HPDE6-E6E7 (cell line): ENCODE measurements at regions not wholly inside any gene's neighbourhood (a gene's known extent, or its start where the extent isn't known, plus 50 kb on each side); places are given as distances from the start of the nearest gene placed in this dataset.
A peak's percentile ranks its signal among the peaks of the same experiment; 100 is the strongest.
"Not testable (repeated sequence)": the region's sequence is repeated elsewhere in the genome, so short reads cannot be mapped to it uniquely, and the experiment has no call there.

ENCODE experiments used
- DNase-seq: peaks from one replicate; pipeline ENCODE4 v3.0.0; 2011; ENCODE audit warnings: missing footprints; ENCODE audit errors: extremely low spot score

DNA sequence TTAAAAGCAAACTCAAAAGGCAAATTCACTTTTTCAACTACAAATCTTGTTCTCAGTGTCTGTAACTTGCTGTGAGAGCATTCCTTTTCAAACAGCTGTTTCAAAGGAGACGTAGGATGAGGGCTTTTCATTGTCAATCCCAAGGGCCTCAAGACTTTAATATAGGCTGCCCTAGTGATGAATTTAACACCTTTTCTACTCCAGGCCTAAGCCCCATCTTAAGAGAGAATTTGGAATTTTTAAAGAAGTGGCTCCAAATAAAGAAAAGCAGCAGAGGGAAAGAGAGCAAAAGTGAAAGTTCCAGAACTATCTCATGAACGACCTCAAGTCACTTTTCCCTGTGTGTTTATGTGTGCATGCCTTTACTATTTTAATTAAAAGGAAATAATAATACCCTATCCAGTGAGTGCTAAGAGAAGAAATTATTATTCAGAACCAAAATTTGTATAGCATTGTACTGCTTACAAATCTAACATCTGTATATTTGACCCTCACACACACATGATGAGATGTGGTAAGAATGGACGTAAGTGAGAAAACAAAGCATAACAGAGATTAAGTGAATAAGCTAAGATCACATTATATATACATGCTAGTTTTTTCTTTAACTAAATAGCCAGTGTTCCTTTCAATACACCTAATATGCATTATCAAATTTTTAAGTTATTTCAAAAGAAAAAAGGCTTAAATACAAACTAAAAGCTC, 196.4 kb downstream of the VGLL3 start:
- DNase-seq: no peak

DNA sequence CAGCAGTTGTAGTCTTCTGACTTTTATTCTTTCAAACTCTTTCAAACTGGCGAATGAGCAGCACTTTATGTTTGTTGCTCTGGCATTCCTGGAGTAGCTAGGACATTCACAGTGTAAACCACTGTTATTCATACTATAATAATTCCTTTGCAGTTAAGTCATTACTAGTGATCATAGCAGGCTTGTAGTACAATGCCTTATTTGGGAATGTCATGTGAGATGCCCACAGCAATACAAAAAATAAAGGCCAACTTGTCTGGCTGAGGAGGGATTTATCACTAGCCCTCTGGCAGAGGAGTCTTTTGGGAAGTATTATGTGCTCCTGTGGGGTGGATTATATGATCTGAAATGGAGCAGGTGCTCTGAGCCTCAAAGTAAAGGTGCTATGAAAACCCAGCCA, 197.2 kb downstream of the VGLL3 start:
- peak; percentile 39 for DNase-seq

DNA sequence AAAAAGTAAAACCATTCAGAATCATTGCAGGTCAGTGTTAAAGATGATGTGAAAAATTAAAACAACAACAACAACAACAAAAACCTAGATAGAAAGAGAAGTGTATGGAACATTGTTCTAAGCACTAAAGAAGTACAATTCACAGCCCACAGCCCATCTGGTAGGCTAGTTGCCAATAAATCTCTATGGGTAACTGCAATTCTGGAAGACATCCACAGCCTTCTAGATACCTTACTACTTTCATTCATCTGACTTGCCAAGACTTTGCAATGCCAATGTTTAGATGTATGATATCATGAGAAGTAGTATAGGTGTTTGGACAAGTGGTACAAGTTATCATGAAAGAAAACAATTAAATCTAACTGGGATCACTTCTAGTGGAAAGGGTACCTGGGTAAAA, 198.6 kb downstream of the VGLL3 start:
- no peak for DNase-seq

DNA sequence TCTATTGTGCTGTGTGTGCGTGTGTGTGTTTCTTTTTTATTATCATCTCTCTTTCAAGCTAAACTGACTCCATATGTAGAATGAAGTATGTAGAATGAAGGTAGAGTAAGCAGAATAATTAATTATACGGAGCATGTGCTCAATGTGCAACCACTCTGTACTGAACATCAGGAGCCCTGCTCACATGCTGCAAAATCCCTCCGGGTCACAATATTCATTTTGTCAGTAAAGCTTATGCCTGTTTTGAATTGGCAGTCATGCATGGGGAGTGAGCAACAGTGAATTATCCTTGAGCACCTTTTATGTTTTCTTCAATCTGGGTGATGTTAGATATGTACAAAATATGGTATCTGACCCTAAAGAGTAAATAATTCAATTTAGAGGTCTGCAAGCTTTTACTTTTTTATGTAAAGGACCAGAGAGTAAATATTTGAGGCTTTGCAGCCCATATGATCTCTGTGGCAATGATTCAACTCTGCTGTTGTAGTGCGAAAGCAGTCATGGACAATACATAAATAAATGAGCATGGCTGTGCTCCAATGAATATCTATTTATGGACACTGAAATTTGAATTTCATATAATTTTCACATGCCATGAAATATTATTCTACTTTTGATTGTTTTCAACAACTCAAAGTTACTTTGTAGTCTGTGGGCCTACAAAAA, 199.9 kb downstream of the VGLL3 start:
- DNase-seq: no peak

DNA sequence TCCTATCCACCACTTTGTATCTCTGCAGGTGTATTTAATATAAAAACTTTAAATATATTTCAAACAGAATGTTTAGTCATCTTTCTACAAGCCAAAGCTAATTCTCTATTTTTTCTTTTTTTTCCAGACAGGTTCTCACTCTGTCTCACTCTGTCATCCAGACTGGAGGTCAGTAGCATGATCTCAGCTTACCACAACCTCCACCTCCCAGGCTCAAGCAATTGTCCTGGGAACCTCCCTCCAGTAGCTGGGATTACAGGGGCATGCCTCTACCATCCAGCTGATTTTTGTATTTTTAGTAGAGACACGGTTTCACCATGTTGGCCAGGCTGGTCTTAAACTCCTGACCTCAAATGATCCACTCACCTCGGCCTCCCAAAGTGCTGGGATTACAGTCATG, 202.6 kb downstream of the VGLL3 start:
- no peak for DNase-seq

DNA sequence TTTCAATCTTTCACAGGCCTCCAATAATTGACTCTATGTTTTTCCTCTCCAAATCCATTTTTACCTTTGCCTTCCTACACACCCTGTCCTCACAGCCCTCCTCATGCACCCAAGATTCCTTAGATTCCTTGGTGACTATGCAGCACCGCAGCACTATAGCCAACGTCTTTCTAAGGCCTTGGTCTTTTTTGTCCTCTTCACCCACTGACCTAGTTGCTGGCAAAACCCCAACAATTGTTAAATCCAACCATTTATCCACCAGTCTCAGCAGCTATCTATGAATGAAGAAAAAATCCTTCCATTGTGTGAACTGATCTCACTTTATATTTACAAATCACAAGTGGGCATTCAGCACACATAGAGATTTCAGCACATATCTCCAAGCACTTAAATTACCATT, 203.9 kb downstream of the VGLL3 start:
- no peak for DNase-seq

DNA sequence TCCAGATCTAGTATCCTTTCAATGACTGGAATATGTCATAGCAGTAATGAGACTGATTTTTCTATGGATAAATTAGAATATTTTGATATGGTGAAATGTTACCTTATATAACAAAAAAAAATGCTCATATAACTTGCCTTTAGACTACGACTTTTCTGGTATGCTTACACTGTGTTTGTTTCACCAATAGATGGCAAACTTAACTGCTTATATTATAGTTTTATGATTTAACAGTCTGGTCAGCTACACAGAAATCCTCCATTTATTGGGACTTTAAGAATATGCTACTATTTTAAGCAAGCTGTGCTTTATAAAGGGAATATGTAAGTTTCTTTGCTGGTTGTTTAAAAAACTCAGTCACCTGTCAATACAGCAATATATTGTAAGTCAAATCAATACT, 205.6 kb downstream of the VGLL3 start:
- DNase-seq: peak; percentile 6

DNA sequence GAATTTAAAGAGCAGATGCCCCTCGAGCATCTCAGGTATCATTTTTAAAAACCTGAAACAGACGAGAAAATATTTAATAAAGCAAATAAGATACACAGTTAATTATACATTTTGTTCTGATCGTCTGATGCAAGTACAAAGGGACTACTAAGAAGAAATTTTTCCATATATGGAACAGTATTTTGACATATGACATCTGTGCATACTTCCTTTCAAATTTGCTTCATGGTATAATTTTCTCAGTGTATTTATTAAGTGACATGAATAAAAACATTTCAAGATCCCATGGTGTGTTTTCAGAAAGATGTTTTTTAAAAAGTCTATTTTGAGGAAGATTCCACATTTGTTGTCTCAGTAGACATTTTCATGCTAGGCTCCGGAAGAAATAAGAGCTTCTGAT, 208.1 kb downstream of the VGLL3 start:
- no peak for DNase-seq

DNA sequence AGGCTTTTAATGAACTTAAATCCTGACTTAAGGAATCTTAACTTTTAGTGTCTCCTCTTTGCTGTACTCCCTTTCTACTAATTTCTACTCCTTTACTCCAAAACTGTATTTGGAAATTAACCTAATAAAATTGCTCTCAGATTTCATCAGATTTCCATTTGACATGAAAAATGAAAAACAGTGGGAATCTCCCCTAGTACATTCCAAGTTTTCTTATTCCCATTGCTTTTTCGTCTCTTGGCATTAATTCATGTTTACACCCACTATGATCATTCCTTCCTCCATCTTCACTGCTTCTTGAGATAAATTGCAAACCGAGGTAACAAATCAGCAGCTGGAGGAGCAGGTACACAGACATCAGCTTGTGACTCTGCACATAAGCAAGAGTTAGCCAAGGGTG, 208.7 kb downstream of the VGLL3 start:
- no peak for DNase-seq

DNA sequence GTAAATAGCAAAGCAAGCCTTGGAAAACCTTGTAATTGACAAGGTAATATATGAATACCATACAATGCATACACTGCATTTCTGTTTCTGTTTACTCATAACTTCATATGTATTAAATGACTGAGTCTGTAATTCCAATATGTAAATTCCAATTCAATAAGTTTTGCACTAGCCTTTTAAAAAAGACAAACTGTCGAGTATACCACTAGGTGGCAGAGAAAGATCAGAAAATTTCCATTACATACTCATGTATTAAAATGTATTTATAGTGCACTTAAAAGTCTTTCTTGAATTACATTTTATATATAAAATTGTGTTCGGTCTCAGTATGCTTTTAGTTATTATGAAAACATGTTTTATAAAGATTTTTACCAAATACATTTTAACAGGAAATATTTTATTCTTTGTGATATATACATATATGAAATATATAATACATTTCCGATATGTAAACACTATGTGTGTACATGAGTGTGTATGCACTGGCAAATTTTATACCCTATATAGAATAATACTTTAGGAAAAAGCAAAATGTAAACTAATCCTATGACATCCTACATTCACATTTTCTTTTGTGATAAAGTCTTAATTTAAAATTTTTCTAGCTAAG, 216.8 kb downstream of the VGLL3 start:
- DNase-seq: no peak

DNA sequence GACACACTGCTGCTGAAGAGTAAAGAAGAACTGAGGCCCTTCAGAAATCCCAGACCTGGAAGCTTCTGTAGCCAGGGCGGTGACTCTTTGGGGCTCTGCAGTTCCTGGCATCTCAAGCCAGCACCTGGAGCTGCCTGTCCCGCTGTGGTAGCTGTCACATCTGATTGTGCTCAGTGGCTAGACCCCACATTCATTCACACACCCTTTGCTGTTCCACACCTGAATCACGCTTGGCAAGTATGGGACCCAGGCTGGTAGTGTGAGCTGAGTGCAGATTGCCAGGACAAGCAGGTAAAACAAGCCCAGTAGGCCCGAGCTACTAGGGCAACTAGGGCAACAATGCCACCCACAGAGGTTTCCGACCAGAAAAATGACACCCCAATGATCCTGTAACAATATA, 218.2 kb downstream of the VGLL3 start:
- DNase-seq: no peak

DNA sequence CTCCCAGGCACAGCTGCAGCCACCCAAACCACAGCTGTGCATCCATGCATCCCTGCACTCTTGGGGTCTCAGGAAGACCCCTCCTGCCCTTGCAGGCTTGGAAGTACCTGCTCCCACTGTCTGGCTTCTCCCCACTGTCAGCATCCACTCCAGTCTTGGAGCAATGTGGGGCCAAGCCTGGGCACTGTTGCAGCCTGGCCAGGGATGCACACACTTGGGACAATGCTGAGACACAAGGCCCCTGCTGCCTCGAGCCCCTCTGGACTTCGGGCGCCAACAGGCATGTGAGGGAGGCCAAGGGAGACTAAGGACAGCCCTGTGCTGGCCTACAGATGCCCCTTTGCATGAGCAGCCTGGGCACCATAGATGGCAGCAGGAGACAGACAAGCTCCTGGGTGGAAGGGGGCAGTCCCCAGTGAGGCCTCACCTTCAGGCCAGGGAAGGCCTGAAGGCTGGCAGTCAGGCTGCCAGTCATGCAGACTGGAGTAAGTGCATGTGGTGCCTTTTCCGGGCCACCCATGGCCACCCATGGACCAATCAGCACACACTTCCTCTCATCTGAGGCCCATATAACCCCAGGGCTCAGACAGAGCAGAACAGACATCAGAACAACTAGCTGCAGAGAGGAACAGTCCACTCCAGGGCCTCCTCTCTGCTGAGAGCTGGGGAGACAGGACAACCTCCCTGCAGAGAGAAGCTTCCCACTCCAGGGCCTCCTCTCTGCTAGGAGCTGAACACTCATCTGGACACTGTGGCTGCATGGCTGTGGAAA, 219.0 kb downstream of the VGLL3 start:
- no peak for DNase-seq

DNA sequence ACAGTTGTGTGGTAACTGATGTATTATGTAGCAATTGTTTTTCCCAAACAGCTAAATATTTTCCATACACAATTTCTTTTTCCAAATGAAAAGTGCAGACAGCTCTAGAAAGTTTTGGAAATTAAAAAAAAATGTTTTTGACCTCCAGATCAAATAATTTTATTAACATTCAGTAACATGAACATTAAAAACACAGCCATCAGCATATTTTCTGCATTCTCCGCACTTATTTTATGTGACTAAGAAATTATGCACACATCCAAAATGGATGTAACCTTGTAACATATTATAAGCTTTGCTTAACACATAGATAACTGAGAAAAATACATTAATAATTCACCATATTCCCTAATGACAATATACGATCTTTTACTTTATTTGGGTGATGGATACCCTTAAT, 224.6 kb downstream of the VGLL3 start:
- no peak for DNase-seq

DNA sequence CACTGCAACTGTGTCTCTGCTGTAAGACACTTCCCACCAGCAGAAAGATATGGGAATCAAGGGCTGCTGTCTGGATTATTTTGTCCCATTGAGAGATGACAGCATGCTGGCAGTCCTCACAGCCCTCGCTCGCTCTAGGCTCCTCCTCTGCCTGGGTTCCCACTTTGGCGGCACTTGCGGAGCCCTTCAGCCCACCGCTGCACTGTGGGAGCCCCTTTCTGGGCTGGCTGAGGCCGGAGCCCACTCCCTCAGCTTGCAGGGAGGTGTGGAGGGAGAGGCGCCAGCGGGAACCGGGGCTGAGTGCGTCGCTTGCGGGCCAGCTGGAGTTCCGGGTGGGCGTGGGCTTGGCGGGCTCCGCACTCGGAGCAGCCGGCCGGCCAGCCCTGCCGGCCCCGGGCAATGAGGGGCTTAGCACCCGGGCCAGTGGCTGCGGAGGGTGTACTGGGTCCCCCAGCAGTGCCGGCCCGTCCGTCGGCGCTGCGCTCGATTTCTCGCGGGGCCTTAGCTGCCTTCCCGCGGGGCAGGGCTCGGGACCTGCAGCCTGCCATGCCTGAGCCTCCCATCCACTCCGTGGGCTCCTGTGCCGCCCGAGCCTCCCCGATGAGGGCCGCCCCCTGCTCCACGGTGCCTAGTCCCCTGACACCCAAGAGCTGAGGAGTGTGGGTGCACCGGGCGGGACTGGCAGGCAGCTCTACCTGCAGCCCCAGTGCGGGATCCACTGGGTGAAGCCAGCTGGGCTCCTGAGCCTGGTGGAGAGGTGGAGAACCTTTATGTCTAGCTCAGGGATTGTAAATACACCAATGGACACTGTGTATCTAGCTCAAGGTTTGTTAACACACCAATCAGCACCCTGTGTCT, 233.4 kb downstream of the VGLL3 start:
- DNase-seq: not testable (repeated sequence)

DNA sequence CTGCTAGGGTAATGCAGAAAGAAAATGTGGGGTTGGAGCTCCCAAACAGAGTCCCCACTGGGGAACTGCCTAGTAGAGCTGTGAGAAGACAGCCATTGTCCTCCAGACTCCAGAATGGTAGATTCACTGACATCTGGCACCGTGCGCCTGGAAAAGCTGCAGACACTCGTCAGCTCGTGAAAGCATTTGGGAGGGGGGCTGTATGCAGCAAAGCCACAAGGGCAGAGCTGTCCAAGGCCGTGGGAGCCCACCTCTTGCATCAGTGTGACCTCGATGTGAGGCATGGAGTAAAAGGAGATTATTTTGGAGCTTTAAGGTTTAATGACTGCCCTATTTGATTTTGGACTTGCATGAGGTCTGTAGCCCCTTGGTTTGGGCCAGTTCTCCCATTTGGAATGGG, 242.9 kb downstream of the VGLL3 start:
- no peak for DNase-seq

DNA sequence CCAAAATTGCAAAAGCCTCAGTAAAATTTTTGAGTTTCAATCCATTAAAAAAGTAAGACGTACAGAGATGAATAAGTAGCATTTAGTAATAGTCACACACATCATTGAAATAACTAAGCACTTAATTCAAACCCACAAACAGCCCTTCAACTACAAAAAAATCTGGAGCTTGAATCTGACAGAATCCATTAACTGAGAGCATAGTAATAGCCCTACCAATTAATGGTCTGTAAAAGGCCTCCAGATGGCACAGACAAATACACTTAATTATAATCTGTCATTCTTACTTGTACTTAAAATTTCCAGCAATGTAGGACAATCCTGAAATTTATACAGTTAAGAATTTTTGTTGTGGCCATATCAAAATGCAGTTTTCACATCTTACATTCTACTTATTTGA, 246.9 kb downstream of the VGLL3 start:
- DNase-seq: no peak

DNA sequence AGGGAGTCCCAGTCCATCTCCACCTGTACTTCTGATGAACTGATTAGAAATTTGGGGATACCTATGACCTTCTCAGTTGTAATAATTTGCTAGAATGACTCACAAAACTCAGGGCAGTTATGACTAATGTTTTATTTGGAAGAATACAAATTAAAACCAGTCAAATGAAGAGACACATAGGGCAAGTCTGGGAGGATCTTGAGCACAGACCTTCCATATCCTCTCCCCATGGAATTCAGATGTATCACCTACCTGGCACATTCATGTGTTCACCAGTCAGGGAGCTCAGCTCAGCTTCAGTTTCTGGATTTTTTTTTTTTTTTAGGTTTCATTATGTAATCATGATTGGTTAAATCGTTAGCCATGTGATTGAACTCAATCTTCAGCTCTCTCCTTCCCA, 247.7 kb downstream of the VGLL3 start:
- DNase-seq: no peak

DNA sequence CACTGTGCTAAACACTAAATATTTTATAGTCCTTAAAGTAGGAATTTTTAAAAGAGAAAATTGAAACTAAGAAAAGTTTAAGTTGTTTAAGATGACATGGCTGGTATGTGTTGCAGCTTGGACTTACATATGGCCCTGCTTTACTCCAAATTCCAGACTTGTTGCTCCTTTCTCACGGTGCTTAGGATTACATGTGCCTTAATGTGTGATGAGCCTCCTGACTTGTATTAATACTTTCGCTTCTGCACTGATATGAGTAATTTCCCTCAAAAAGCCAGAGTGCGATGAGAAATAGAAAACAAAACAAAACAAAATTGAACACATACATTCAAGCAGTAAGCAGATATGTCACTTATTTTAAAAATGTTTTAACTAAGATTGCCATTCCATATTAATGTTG, 250.2 kb downstream of the VGLL3 start:
- DNase-seq: no peak

DNA sequence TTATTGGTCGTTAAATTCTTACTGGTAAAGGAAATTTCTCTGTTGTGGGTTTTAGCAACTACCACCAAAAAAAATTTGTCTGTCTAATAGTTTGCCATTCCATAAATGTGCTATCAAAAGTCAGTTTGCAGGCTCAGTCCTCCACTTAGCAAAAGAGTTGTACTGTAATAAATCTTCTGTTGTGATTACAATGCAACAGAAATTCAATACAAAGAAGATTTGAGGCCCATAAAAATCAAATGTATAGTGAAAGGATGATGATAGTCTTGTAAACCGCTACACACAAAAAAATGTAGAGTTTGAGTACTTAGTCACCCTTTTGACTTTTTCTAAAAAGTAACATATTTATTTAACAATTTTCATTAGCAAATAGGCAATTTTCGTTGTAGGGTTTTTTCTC, 251.7 kb downstream of the VGLL3 start:
- DNase-seq: no peak

DNA sequence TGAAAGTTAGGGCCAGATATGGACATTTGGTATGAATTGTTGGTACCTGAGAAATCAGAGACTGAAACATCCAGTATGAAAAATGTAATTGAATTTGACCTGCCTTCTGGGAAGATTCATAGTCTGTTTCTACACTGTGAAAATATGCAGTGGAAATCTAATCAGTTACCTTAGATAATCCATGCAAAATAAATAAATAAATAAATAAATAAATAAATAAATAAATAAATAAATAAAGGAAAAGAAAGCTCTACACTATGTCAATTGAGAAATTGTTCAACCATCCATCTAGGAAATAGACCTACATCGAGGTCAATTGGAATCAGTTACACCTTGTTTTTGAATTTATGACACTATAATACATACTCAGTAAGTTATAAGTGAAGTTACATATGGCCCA, 252.3 kb downstream of the VGLL3 start:
- DNase-seq: no peak

DNA sequence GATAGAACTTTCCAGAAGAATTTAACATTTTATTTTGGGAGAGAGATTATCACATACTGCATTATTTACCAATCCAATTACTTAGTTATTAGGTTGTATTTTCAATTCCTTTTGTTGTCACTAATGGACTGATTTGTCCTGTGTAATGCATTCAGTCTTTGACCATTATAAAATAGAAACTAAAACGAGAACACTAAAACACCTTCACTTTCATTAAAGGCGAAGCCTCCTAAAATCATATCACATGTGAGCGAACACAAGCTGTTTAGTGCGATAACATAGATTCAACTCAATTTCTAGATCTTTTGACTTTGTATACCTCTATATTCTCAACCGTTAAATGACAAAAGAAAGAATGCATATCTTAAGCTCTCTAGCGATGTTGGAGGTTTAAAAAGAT, 253.4 kb downstream of the VGLL3 start:
- DNase-seq: no peak

DNA sequence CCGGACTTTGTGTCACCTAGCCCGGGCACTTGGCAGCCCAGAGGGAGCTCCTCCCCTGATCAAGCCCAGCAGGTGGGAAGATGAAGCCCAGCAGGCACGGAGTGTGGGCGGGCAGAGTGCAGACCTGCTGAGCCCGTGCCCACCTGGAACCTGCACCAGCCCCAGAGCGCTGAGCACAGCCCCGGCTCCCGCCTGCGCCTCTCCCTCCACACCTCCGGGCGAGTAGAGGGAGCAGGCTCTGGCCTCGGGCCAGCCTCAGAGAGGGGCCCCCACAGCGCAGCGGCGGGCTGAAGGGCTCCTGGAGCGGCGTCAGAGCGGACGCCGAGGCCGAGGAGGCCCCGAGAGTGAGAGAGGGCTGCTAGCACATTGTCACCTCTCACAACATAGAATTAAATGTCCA, 257.7 kb downstream of the VGLL3 start:
- no peak for DNase-seq
